ENCODE measurements at regions not wholly inside any gene's neighbourhood (a gene's known extent, or its start where the extent isn't known, plus 50 kb on each side); places are given as distances from the start of the nearest gene placed in this dataset.

- H3K27me3 ChIP-seq: peaks cover 0 to 98% (median 12%) of the 10 kb centered on the region in 4 donors
- H3K36me3 ChIP-seq: no peaks in the 10 kb centered on the region
- H3K9me3 ChIP-seq: no peaks in the 10 kb centered on the region
- no peak overlapping the region for H3K4me3 ChIP-seq
- WGBS, 2 donors: 42 to 44% methylated on average over 5 to 7 of the region's 22 CpGs
- TF ChIP-seq POLR2A (IDR thresholded peaks at IDR 0.05): no peak
- TF ChIP-seq, protein P1, sequence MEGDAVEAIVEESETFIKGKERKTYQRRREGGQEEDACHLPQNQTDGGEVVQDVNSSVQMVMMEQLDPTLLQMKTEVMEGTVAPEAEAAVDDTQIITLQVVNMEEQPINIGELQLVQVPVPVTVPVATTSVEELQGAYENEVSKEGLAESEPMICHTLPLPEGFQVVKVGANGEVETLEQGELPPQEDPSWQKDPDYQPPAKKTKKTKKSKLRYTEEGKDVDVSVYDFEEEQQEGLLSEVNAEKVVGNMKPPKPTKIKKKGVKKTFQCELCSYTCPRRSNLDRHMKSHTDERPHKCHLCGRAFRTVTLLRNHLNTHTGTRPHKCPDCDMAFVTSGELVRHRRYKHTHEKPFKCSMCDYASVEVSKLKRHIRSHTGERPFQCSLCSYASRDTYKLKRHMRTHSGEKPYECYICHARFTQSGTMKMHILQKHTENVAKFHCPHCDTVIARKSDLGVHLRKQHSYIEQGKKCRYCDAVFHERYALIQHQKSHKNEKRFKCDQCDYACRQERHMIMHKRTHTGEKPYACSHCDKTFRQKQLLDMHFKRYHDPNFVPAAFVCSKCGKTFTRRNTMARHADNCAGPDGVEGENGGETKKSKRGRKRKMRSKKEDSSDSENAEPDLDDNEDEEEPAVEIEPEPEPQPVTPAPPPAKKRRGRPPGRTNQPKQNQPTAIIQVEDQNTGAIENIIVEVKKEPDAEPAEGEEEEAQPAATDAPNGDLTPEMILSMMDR (IDR thresholded peaks at IDR 0.05): no peak
- peaks cover 0 to 13% (median 0%) of the 10 kb centered on the region in 3 donors for H3K4me1 ChIP-seq
- no peak overlapping the region for H3K27ac ChIP-seq
- no peak for DNase-seq
- intact Hi-C loops (cut with DNase I): no loop called here
These were observed 103.7 kb downstream of the ADRA2C start for GRCh38 chr4:3869661-3870566.

GRCh38 chr4:3870567-3870962, 104.4 kb downstream of the ADRA2C start:
- WGBS, 2 donors: 61 to 89% methylated on average over 3 to 6 of the region's 9 CpGs
- intact Hi-C loops (cut with DNase I): no loop called here
- TF ChIP-seq, protein P1 (IDR thresholded peaks at IDR 0.05): no peak
- no peak for TF ChIP-seq POLR2A (IDR thresholded peaks at IDR 0.05)
- Histone ChIP-seq H3K27me3 (peaks cover 0 to 98% (median 12%) of the 10 kb centered on the region in 4 donors), H3K4me3 (no peak overlapping the region), H3K4me1 (peaks cover 0 to 13% (median 0%) of the 10 kb centered on the region in 3 donors), H3K9me3 (no peaks in the 10 kb centered on the region), H3K27ac (no peak overlapping the region), H3K36me3 (no peaks in the 10 kb centered on the region)
- no peak for DNase-seq

GRCh38 chr4:3871181-3871852, 105.1 kb downstream of the ADRA2C start:
- WGBS, 2 donors: 18 to 30% methylated on average over 2 to 14 of the region's 53 CpGs
- peak overlapping the region in 1 of 4 donors; percentile 37 for H3K4me3 ChIP-seq

DNA sequence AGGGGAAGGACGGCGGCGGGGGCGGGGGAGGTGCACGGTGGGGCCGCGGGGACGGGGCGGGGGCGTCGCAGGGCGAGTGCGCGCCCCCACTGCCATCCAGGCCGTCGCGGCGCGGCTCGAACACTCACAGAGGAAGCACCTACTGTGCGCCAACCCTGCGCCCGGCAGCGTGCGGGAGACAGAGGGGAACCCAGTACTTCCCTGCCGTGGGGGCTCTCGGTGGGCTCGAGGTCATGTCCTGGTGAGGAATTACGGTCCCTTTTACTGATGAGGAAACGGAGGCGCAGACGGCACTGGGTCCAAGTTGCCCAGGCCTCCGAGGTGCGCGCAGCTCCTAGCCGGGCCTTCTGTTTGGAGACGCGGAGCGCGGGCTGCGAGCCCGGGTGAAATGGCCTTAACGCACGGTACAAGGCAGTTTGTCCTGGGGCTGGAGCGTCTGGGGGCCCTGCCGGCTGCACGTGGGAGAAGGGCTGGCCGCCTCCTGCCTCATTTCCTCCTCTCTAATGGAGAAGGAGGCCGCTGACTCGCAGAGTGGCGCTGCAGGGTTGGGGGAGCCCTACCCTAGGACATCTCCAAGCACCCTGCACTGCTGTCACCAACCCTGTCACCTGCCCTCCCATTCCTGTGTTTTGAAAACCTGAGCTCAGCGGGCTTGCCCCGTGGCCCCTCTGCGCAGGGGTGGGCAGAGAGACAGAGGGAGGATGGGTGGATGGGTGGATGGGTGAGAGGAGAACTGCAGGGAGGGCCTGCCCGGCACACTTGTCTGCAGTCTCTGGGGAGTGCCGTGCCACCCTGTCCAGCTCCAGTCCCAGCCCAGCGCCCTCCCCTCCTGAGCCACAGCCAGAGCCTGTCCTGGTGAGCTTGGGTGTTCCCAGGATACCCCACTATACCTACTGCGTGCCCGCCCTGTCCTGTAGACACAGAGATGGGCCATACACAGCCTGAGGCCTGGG, 106.0 kb downstream of the ADRA2C start:
- intact Hi-C loops (cut with DNase I): no loop called here
- no peak overlapping the region for H3K4me3 ChIP-seq
- H3K27me3 ChIP-seq: peaks cover 0 to 98% (median 12%) of the 10 kb centered on the region in 4 donors

More at GRCh38 chr4:3871181-3871852, 105.1 kb downstream of the ADRA2C start:
- Histone ChIP-seq H3K9me3 (no peaks in the 10 kb centered on the region), H3K27ac (no peak overlapping the region), H3K36me3 (no peaks in the 10 kb centered on the region), H3K27me3 (peaks cover 0 to 98% (median 12%) of the 10 kb centered on the region in 4 donors), H3K4me1 (peaks cover 0 to 13% (median 0%) of the 10 kb centered on the region in 3 donors)
- TF ChIP-seq, protein P1 (IDR thresholded peaks at IDR 0.05): no peak
- TF ChIP-seq POLR2A (IDR thresholded peaks at IDR 0.05): no peak
- intact Hi-C loops (cut with DNase I): no loop called here
- DNase-seq: no peak

GRCh38 chr4:3872834-3873313, 106.7 kb downstream of the ADRA2C start:
- TF ChIP-seq, protein P1 (IDR thresholded peaks at IDR 0.05): no peak
- TF ChIP-seq POLR2A (IDR thresholded peaks at IDR 0.05): no peak
- 62 to 77% methylated on average over 17 of the region's 17 CpGs for WGBS, 2 donors
- Histone ChIP-seq H3K4me1 (peaks cover 0 to 13% (median 0%) of the 10 kb centered on the region in 3 donors), H3K36me3 (no peaks in the 10 kb centered on the region), H3K27me3 (peaks cover 0 to 98% (median 15%) of the 10 kb centered on the region in 4 donors), H3K9me3 (peaks cover 0 to 3% (median 0%) of the 10 kb centered on the region in 3 donors), H3K4me3 (no peak overlapping the region), H3K27ac (no peak overlapping the region)
- no peak for DNase-seq
- intact Hi-C loops (cut with DNase I): no loop called here

More for the DNA sequence above, 106.0 kb downstream of the ADRA2C start:
- TF ChIP-seq POLR2A (IDR thresholded peaks at IDR 0.05): no peak
- Histone ChIP-seq H3K27ac (no peak overlapping the region), H3K36me3 (no peaks in the 10 kb centered on the region), H3K9me3 (no peaks in the 10 kb centered on the region), H3K4me1 (peaks cover 0 to 13% (median 0%) of the 10 kb centered on the region in 3 donors)
- no peak for DNase-seq
- WGBS, 2 donors: 8 to 20% methylated on average over 10 to 20 of the region's 59 CpGs
